ENCODE measurements at regions not wholly inside any gene's neighbourhood (a gene's known extent, or its start where the extent isn't known, plus 50 kb on each side); places are given as distances from the start of the nearest gene placed in this dataset.
"Not testable (repeated sequence)": the region's sequence is repeated elsewhere in the genome, so short reads cannot be mapped to it uniquely, and the experiment has no call there.

DNA sequence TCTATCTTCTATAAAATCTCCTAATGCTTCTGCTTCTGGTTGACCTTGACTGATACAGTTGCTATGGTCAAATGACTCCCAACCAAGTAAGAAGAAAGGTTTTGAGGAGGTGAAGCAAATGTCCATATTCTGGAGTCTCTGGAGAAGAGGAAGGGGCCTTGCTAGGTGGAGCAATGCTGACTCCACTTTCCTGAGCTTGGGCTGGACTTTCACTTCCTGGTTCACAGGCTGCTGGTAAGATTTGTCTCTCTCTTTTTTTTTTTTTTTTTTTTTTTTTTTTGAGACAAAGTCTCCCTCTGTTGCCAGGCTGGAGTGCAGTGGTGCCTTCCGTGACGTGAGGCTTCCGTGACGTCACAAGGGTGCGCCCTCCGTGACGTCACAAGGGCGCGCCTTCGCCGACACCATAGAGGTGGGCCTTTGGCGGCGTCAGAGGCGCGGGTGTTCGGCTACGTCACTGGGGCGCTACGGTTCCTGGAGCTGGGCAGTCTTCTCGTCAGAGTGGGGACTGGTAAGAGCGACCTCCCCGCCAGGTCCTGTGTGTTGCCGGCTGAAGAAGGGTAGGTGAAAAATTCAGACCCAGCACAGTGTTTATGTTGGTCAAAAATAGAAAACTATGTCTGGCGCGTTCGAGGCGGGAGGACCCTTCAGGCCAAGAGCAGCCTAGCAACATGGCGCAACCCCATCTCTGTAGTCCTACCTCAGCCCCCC lies 93.7 kb upstream of the METTL14 start:
- Histone ChIP-seq H3K4me3 (ENCODE audit: low read depth in 1 of 2, low read length in 2 of 2) (peak overlapping the region; percentile 33 to 56), H3K9ac (ENCODE audit: low read length) (peak overlapping the region; percentile 33), H3K27ac (ENCODE audit: low read depth, low read length) (peak overlapping the region; percentile 84)
- not testable (repeated sequence) for H3K36me3 ChIP-seq (ENCODE audit: insufficient read depth, low read length); H3K27me3 ChIP-seq (ENCODE audit: control insufficient read depth in 1 of 2, insufficient read depth in 2 of 2, low read length in 2 of 2); H3K4me1 ChIP-seq (ENCODE audit: insufficient read depth, low read length); H3K9me3 ChIP-seq (ENCODE audit: low read length)

DNA sequence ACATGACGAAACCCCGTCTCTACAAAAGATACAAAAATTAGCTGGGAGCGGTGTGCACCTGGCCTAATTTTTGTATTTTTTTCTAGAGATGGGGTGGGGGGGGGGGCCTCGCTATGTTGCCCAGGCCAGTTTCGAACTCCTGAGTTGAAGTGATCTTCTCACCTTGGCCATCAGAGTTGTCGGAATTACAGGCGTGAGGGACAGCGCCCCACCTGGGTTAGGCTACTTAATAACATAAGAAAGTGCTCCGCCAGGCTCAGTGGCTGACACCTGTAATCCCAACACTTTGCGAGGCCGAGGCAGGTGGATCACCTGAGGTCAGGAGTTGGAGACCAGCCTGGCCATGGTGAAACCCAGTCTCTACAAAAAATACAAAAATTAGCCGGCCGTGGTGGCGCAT lies 92.9 kb upstream of the METTL14 start:
- H3K4me1 ChIP-seq (ENCODE audit: insufficient read depth, low read length); H3K27ac ChIP-seq (ENCODE audit: low read depth, low read length); H3K27me3 ChIP-seq (ENCODE audit: control insufficient read depth in 1 of 2, insufficient read depth in 2 of 2, low read length in 2 of 2); H3K36me3 ChIP-seq (ENCODE audit: insufficient read depth, low read length); H3K9me3 ChIP-seq (ENCODE audit: low read length); H3K9ac ChIP-seq (ENCODE audit: low read length): not testable (repeated sequence)
- H3K4me3 ChIP-seq (ENCODE audit: low read depth in 1 of 2, low read length in 2 of 2): peak overlapping the region in 1 of 2 donors; percentile 56

DNA sequence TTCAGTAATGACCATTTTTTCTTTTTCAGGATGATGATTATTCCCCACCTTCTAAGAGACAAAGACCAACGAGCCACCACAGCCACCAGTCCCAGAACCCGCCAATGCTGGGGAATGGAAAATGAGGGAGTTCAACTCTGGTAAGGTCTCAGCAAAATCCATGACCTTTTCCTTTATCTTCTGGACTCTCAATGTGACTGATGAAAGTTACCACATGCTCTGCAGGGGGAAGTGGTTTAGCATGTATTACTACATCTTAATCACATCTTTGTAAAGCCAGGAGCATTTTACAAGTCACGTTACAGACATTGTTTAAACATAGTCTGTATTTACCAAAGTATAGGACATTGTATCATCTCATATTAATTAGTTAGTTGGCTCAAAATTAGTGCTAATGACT lies 89.3 kb upstream of the METTL14 start:
- H3K27ac ChIP-seq (ENCODE audit: low read depth, low read length); H3K4me3 ChIP-seq (ENCODE audit: low read depth in 1 of 2, low read length in 2 of 2); H3K36me3 ChIP-seq (ENCODE audit: insufficient read depth, low read length); H3K9me3 ChIP-seq (ENCODE audit: low read length); H3K9ac ChIP-seq (ENCODE audit: low read length); H3K27me3 ChIP-seq (ENCODE audit: control insufficient read depth in 1 of 2, insufficient read depth in 2 of 2, low read length in 2 of 2); H3K4me1 ChIP-seq (ENCODE audit: insufficient read depth, low read length): not testable (repeated sequence)

DNA sequence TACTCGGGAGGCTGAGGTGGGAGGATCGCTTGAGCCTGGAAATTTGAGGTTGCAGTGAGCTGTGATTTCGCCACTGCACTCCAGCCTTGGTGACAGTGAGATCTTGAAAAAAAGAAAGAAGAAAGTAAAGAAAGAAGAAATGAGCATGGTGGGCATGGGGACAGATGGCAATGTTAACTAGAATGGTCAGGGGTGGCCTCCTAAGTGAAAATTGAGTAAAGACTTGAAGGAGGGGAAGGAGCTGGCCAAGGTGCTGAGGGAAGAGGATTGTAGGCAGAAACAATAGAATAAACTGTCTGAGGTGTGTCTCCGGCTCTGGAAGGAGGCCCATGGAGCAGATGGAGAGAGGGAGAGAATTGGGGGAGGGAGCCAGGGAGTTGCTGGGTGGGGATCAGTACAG lies 60.1 kb upstream of the METTL14 start:
- not testable (repeated sequence) for H3K27me3 ChIP-seq (ENCODE audit: control insufficient read depth in 1 of 2, insufficient read depth in 2 of 2, low read length in 2 of 2); H3K9ac ChIP-seq (ENCODE audit: low read length); H3K27ac ChIP-seq (ENCODE audit: low read depth, low read length); H3K36me3 ChIP-seq (ENCODE audit: insufficient read depth, low read length); H3K4me3 ChIP-seq (ENCODE audit: low read depth in 1 of 2, low read length in 2 of 2); H3K4me1 ChIP-seq (ENCODE audit: insufficient read depth, low read length); H3K9me3 ChIP-seq (ENCODE audit: low read length)

DNA sequence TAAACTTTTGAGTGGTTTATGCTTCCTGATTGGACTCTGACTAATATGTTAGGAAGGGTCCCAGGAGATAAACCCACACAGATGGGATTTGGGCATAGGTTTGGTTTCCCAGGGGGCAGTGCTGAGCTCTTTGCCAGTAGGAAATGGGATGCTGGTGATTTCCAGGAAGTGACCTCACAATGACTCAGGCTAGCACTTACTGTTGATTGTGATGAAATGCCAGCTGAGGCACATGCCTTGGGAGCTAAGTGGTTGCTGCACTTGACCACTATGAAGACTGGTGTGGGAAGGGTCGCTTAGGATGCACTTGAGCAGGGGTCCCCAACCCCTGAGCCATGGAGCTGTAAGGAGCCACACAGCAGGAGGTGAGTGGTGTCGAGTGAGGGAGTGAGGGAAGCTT lies 55.5 kb upstream of the METTL14 start:
- not testable (repeated sequence) for H3K4me3 ChIP-seq (ENCODE audit: low read depth in 1 of 2, low read length in 2 of 2); H3K4me1 ChIP-seq (ENCODE audit: insufficient read depth, low read length); H3K36me3 ChIP-seq (ENCODE audit: insufficient read depth, low read length); H3K9me3 ChIP-seq (ENCODE audit: low read length); H3K27me3 ChIP-seq (ENCODE audit: control insufficient read depth in 1 of 2, insufficient read depth in 2 of 2, low read length in 2 of 2); H3K27ac ChIP-seq (ENCODE audit: low read depth, low read length); H3K9ac ChIP-seq (ENCODE audit: low read length)

DNA sequence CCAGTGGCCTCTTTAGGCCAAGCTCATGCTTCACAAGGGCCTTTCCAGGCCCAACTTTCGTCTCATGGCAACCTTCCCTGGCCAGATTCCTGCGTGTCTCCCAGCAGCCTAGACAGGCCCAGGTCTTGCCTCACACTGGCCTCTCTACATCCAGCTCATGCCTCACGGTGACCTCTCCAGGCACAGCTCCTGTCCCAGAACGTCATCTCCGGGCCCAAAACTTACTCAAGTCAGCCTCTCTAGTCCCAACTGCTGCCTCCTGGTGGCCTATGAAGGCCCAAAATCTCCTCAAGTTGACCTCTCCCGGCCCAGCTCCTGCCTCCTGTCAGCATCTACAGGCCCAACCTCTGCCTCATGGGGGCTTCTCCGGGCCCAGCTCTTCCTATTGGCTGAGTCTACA lies 54.3 kb upstream of the METTL14 start:
- not testable (repeated sequence) for H3K9ac ChIP-seq (ENCODE audit: low read length); H3K4me1 ChIP-seq (ENCODE audit: insufficient read depth, low read length); H3K27me3 ChIP-seq (ENCODE audit: control insufficient read depth in 1 of 2, insufficient read depth in 2 of 2, low read length in 2 of 2); H3K27ac ChIP-seq (ENCODE audit: low read depth, low read length); H3K9me3 ChIP-seq (ENCODE audit: low read length); H3K36me3 ChIP-seq (ENCODE audit: insufficient read depth, low read length); H3K4me3 ChIP-seq (ENCODE audit: low read depth in 1 of 2, low read length in 2 of 2)

DNA sequence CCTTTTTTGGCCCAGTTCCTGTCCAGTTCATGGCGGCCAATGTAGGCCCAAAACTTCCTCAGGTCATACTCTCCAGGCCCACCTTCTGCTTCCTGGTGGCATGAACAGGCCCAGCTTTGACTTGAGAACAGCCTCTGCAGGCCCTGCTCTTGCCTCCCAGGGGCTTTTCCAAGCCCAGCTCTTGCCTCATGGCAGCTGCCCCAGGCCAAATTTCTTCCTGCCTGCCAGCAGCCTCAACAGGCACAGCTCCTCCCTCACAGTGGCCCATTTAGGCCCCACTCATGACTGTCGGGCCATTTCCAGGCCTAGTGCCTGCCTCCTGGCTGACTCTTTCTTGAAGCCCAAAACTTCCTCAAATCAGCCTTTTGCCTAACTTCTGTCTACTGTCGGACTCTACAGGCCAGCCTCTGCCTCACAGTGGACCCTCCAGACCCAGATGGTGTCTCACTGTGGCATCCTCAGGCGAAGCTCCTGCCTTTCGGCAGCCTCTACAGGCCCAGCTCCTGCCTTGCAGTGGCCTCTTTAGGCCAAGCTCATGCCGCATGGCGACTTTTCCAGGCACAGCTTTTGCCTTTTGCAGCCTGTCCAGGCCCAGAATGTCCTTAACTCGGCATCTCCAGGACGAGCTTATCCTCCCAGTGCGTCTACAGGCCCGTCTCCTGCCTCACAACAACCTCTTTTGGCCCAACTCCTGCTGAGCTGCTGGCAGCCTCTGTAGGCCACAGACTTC lies 53.7 kb upstream of the METTL14 start:
- not testable (repeated sequence) for H3K4me1 ChIP-seq (ENCODE audit: insufficient read depth, low read length); H3K9me3 ChIP-seq (ENCODE audit: low read length); H3K4me3 ChIP-seq (ENCODE audit: low read depth in 1 of 2, low read length in 2 of 2); H3K27ac ChIP-seq (ENCODE audit: low read depth, low read length); H3K36me3 ChIP-seq (ENCODE audit: insufficient read depth, low read length); H3K27me3 ChIP-seq (ENCODE audit: control insufficient read depth in 1 of 2, insufficient read depth in 2 of 2, low read length in 2 of 2); H3K9ac ChIP-seq (ENCODE audit: low read length)

DNA sequence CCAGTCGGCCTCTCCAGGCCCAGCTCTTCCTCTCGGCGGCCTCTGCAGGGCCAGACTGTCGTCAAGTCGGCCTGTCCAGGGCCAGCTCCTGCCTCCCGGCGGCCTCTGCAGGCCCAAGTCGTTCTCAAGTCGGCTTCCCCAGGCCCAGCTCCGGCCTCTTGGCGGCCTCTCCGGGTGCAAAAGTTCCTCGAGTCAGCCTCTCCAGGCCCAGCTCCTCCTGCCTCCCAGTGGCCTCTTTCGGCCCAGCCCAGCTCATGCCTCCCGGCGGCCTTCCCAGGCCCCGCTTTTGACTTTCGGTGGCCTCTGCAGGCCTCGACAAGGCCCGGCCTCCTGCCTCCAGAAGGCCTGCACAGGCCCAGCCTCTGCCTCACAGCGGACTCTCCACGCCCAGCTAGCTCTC lies 51.7 kb upstream of the METTL14 start:
- not testable (repeated sequence) for H3K27ac ChIP-seq (ENCODE audit: low read depth, low read length); H3K4me3 ChIP-seq (ENCODE audit: low read depth in 1 of 2, low read length in 2 of 2); H3K4me1 ChIP-seq (ENCODE audit: insufficient read depth, low read length); H3K36me3 ChIP-seq (ENCODE audit: insufficient read depth, low read length); H3K27me3 ChIP-seq (ENCODE audit: control insufficient read depth in 1 of 2, insufficient read depth in 2 of 2, low read length in 2 of 2); H3K9me3 ChIP-seq (ENCODE audit: low read length); H3K9ac ChIP-seq (ENCODE audit: low read length)

DNA sequence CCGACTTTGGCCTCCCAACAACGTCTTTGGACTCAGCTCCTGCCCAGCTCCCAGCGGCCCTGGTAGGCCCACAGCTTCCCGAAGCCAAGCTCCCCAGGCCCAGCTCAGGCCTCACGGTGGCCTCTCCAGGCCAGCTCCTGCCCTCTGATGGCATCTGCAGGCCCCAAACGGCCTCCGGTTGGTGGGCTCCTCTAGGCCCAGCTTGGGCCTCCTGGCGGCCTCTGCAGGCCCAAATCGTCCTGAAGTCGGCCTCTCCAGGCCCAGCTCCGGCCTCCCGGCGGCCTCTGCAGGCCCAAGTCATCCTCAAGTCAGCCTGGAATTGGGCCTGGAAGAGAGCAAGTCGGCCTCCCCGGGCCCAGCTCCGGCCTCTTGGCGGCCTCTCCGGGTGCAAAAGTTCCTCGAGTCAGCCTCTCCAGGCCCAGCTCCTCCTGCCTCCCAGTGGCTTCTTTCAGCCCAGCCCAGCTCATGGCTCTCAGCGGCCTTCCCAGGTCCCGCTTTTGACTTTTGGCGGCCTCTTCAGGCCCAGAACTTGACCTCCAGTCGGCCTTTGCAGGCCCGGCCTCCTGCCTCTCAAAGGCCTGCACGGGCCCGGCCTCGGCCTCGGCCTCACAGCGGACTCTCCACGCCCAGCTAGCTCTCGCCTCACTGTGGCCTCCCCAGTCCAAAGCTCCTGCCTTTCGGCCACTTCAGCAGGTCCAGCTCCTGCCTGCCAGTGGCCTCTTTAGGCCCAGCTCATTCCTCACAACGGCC lies 50.9 kb upstream of the METTL14 start:
- not testable (repeated sequence) for H3K4me1 ChIP-seq (ENCODE audit: insufficient read depth, low read length); H3K9ac ChIP-seq (ENCODE audit: low read length); H3K27me3 ChIP-seq (ENCODE audit: control insufficient read depth in 1 of 2, insufficient read depth in 2 of 2, low read length in 2 of 2); H3K27ac ChIP-seq (ENCODE audit: low read depth, low read length); H3K9me3 ChIP-seq (ENCODE audit: low read length); H3K4me3 ChIP-seq (ENCODE audit: low read depth in 1 of 2, low read length in 2 of 2); H3K36me3 ChIP-seq (ENCODE audit: insufficient read depth, low read length)
